Heart right ventricle (tissue), 16 donors: ENCODE measurements at regions not wholly inside any gene's neighbourhood (a gene's known extent, or its start where the extent isn't known, plus 50 kb on each side); places are given as distances from the start of the nearest gene placed in this dataset.

Source experiments
- ATAC-seq, 8 donors: fragments of 200-7000 bp; cut with Tn5 transposase; one replicate each; pipeline ENCODE4 v1.9.1; 2020; ENCODE audit warnings: mild to moderate bottlenecking in 8 of 8, moderate library complexity in 8 of 8, moderate number of reproducible peaks in 1 of 8
- DNase-seq, 2 donors: peaks; one replicate each; pipeline ENCODE4 v3.0.0-alpha.2; 2020
- H3K27ac ChIP-seq, 10 donors: fragments of 200-600 bp; sonication (generic) in 2 of 10; one replicate each; pipeline versions ENCODE4 v1.5.0 to v1.8.0; 2020 to 2022; ENCODE audit warnings: mild to moderate bottlenecking in 3 of 10
- H3K27me3 ChIP-seq, 7 donors: fragments of 200-600 bp; one replicate each; pipeline ENCODE4 v1.8.0; 2021 to 2022; ENCODE audit warnings: mild to moderate bottlenecking in 2 of 7
- H3K36me3 ChIP-seq, 9 donors: fragments of 200-600 bp; sonication (generic) in 1 of 9; one replicate each; pipeline versions ENCODE4 v1.5.0 to v1.8.0; 2020 to 2022; ENCODE audit warnings: mild to moderate bottlenecking in 2 of 9
- H3K4me1 ChIP-seq, 9 donors: fragments of 200-600 bp; sonication (generic) in 1 of 9; one replicate each; pipeline versions ENCODE4 v1.5.0 to v1.8.0; 2020 to 2022; ENCODE audit warnings: mild to moderate bottlenecking in 4 of 9
- H3K4me3 ChIP-seq, 10 donors: fragments of 200-600 bp; sonication (generic) in 2 of 10; one replicate each; pipeline versions ENCODE4 v1.5.0 to v1.8.0; 2020 to 2022; ENCODE audit warnings: mild to moderate bottlenecking in 7 of 10, moderate library complexity in 2 of 10
- H3K9me3 ChIP-seq, 11 donors: fragments of 200-600 bp in 10 of 11; sonication (generic) in 2 of 11; one replicate each; pipeline versions ENCODE4 v1.5.0 to v1.8.0; 2013 to 2022; ENCODE audit warnings: mild to moderate bottlenecking in 2 of 11, control low read depth in 1 of 11, moderate library complexity in 1 of 11
- CTCF ChIP-seq, 9 donors: fragments of 200-600 bp; sonication (generic) in 2 of 9; IDR thresholded peaks; one replicate each; pipeline versions ENCODE4 v1.5.0 to v1.8.0; 2021 to 2022; ENCODE audit warnings: antibody characterized with exemption in 9 of 9, mild to moderate bottlenecking in 5 of 9, moderate library complexity in 1 of 9
- WGBS, 2 donors: extraction: QIAGEN DNeasy Blood & Tissue Kit; methylation state at CpG; one replicate each; pipeline ENCODE4 v1.1.7; 2013; ENCODE audit warnings: inconsistent platforms in 1 of 2; 5-methylcytosine and 5-hydroxymethylcytosine counted together
- intact Hi-C, 10 donors: fragments of 100-400 bp; cut with DNase I; formaldehyde crosslinking; loops; one replicate each; pipeline versions ENCODE4 v1.11.1 to v1.14.2; 2022
- donor health status: Arrhythmogenic right ventricular cardiomyopathy.
- donor health status: ischemic (EF 13 %, LVEDD 7.1; RV severe dilation, severe dysfunction).
- donor health status: healthy with polysubstance abuse.
- donor health status: DM: no; HTN: yes; CAD: no.
- donor health status: DM: no; HTN: no; CAD: no.
- donor health status: ischemic (EF 25% LVEDD 6.9; RV normal size, moderate dysfunction).
- donor health status: ischemic (EF 25% LVEDD 5.7; RV mildly dilated, moderate dysfunction).
- donor health status: healthy.
- donor health status: DM: yes; HTN: yes; CAD: no.
- donor health status: Ischemic cardiomyopathy.
- donor health status: ischemic (EF 35%, LVEDD 5.7; RV mildly dilated, moderate dysfunction).
- donor health status: nonischemic (EF 11% LVEDD 7.7; RV severe dilation, severe dysfunction).
- donor health status: DM: yes; HTN: yes; CAD: no.
- donor health status: PGD.
- donor health status: ischemic (EF 29% LVEDD 5.4; RV normal size, mild dysfunction).
- donor health status: nonischemic (EF 23%, LVEDD 6.1; RV moderate dilation, normal function).

- H3K9me3 ChIP-seq: no peaks in the 10 kb centered on the region
- peaks cover 0 to 18% (median 5%) of the 10 kb centered on the region in 9 donors for H3K4me1 ChIP-seq
- H3K4me3 ChIP-seq: no peak overlapping the region
- no peak for DNase-seq
- no peaks in the 10 kb centered on the region for H3K27me3 ChIP-seq
- no peak for TF ChIP-seq CTCF (IDR thresholded peaks at IDR 0.05)
- no peaks in the 10 kb centered on the region for H3K36me3 ChIP-seq
- intact Hi-C loops: loop anchor here in 1 of 10 donors (10.0 kb wide), 1 partner anchor 120 kb away; the partner anchor contains the start of gene ITPRID2
- WGBS, 2 donors: 86 to 92% methylated on average over 4 of the region's 4 CpGs
- H3K27ac ChIP-seq: no peak overlapping the region
- ATAC-seq: no peak
Measured at GRCh38 chr2:181774685-181775084, 94.4 kb upstream of the NEUROD1 start.

GRCh38 chr2:181776336-181776735, 96.0 kb upstream of the NEUROD1 start:
- ATAC-seq (no peak), DNase-seq (no peak)
- Histone ChIP-seq H3K27me3 (no peaks in the 10 kb centered on the region), H3K4me1 (peaks cover 0 to 32% (median 14%) of the 10 kb centered on the region in 9 donors), H3K9me3 (no peaks in the 10 kb centered on the region), H3K27ac (no peak overlapping the region), H3K4me3 (no peak overlapping the region), H3K36me3 (no peaks in the 10 kb centered on the region)
- intact Hi-C loops: loop anchor here in 1 of 10 donors (10.0 kb wide), 1 partner anchor 118 kb away; the partner anchor contains the start of gene ITPRID2
- TF ChIP-seq CTCF (IDR thresholded peaks at IDR 0.05): no peak
- whole genome bisulfite sequencing, 2 donors: 46 to 54% methylated on average over 3 of the region's 3 CpGs

- no peak for TF ChIP-seq CTCF (IDR thresholded peaks at IDR 0.05)
- 75 to 78% methylated on average over 3 of the region's 3 CpGs for WGBS, 2 donors
- no peak overlapping the region for H3K4me3 ChIP-seq
- intact Hi-C loops: loop anchor here in 1 of 10 donors (10.0 kb wide), 1 partner anchor 117 kb away; the partner anchor contains the start of gene ITPRID2
- ATAC-seq: no peak
- H3K4me1 ChIP-seq: peaks cover 0 to 32% (median 14%) of the 10 kb centered on the region in 9 donors
- no peaks in the 10 kb centered on the region for H3K36me3 ChIP-seq
- H3K9me3 ChIP-seq: no peaks in the 10 kb centered on the region
- no peaks in the 10 kb centered on the region for H3K27me3 ChIP-seq
- no peak for DNase-seq
- H3K27ac ChIP-seq: no peak overlapping the region
Measured at GRCh38 chr2:181777734-181778133, 97.4 kb upstream of the NEUROD1 start.

GRCh38 chr2:181778621-181779201, 98.4 kb upstream of the NEUROD1 start:
- DNase-seq (no peak), ATAC-seq (no peak)
- Histone ChIP-seq H3K4me3 (no peak overlapping the region), H3K27me3 (no peaks in the 10 kb centered on the region), H3K36me3 (no peaks in the 10 kb centered on the region), H3K27ac (no peak overlapping the region), H3K4me1 (peaks cover 0 to 32% (median 14%) of the 10 kb centered on the region in 9 donors), H3K9me3 (no peaks in the 10 kb centered on the region)
- no peak for TF ChIP-seq CTCF (IDR thresholded peaks at IDR 0.05)
- intact Hi-C loops: loop anchor here in 1 of 10 donors (10.0 kb wide), 1 partner anchor 116 kb away; the partner anchor contains the start of gene ITPRID2
- 68 to 71% methylated on average over 2 of the region's 2 CpGs for WGBS, 2 donors
